GM13976 (cell line): ENCODE measurements at regions not wholly inside any gene's neighbourhood (a gene's known extent, or its start where the extent isn't known, plus 50 kb on each side); places are given as distances from the start of the nearest gene placed in this dataset.

Experiments used
- DNase-seq: peaks from one replicate; pipeline ENCODE4 v3.0.0; 2012; ENCODE audit warnings: low spot score
- CTCF ChIP-seq: IDR thresholded peaks from 2 replicates; pipeline ENCODE4 v1.5.1; 2012; ENCODE audit warnings: borderline replicate concordance, mild to moderate bottlenecking; ENCODE audit not compliant: insufficient read depth; ENCODE audit errors: extremely low read depth, missing control alignments, control extremely low read depth
- in situ Hi-C: fragments of 300-500 bp; cut with MboI; formaldehyde crosslinking; loops from one replicate; pipeline ENCODE4 v1.12.0; 2022; ENCODE audit warnings: low sequenced_read_pairs, mixed read lengths, inconsistent platforms; ENCODE audit not compliant: unreplicated experiment

GRCh38 chr1:118366286-118366685 is 181.3 kb upstream of the SPAG17 start:
- in situ Hi-C loops, result no loop called here
- DNase-seq, result no peak
- TF ChIP-seq CTCF, result no peak

GRCh38 chr1:118364882-118365281 is 179.9 kb upstream of the SPAG17 start:
- TF ChIP-seq CTCF, result no peak
- no peak for DNase-seq
- in situ Hi-C loops, result no loop called here

- no peak for TF ChIP-seq CTCF
- in situ Hi-C loops, result no loop called here
- no peak for DNase-seq
Measured at GRCh38 chr1:118363396-118363795, 178.4 kb upstream of the SPAG17 start.

GRCh38 chr1:118360817-118361216 is 175.8 kb upstream of the SPAG17 start:
- no peak for TF ChIP-seq CTCF
- in situ Hi-C loops, result no loop called here
- DNase-seq, result no peak

GRCh38 chr1:118346936-118347335 is 161.9 kb upstream of the SPAG17 start:
- in situ Hi-C loops, result no loop called here
- TF ChIP-seq CTCF, result no peak
- no peak for DNase-seq

- no peak for TF ChIP-seq CTCF
- in situ Hi-C loops, result no loop called here
- DNase-seq, result no peak
Measured at GRCh38 chr1:118340928-118341910, 156.2 kb upstream of the SPAG17 start.
